Neural crest cell (in vitro differentiated cells): ENCODE measurements at regions not wholly inside any gene's neighbourhood (a gene's known extent, or its start where the extent isn't known, plus 50 kb on each side); places are given as distances from the start of the nearest gene placed in this dataset.

ENCODE experiments used
- DNase-seq: peaks from one replicate; pipeline ENCODE4 v3.0.0; 2021; ENCODE audit warnings: low read depth, mixed read lengths, low spot score
- H3K27ac Mint-ChIP-seq: one replicate; pipeline ENCODE4 v1.8.0; 2021; ENCODE audit warnings: mild to moderate bottlenecking, mixed read lengths; ENCODE audit not compliant: unreplicated experiment
- H3K27me3 Mint-ChIP-seq: 2 replicates; pipeline ENCODE4 v1.8.0; 2021; ENCODE audit warnings: low read depth, mild to moderate bottlenecking, mixed read lengths
- H3K36me3 Mint-ChIP-seq: 2 replicates; pipeline ENCODE4 v1.8.0; 2021; ENCODE audit warnings: low read depth, mild to moderate bottlenecking, mixed read lengths
- H3K4me1 Mint-ChIP-seq: 2 replicates; pipeline ENCODE4 v1.8.0; 2021; ENCODE audit warnings: mixed read lengths
- H3K4me3 Mint-ChIP-seq: one replicate; pipeline ENCODE4 v1.8.0; 2021; ENCODE audit warnings: mild to moderate bottlenecking, mixed read lengths
- H3K9me3 Mint-ChIP-seq: 2 replicates; pipeline ENCODE4 v1.8.0; 2021; ENCODE audit warnings: mixed read lengths
- TF ChIP-seq, protein P1 (sequence below): fragments of 200-600 bp; sonication (generic); conservative IDR thresholded peaks from 2 replicates; pipeline ENCODE4 v1.5.0; 2021; ENCODE audit warnings: antibody characterized with exemption, mild to moderate bottlenecking

DNA sequence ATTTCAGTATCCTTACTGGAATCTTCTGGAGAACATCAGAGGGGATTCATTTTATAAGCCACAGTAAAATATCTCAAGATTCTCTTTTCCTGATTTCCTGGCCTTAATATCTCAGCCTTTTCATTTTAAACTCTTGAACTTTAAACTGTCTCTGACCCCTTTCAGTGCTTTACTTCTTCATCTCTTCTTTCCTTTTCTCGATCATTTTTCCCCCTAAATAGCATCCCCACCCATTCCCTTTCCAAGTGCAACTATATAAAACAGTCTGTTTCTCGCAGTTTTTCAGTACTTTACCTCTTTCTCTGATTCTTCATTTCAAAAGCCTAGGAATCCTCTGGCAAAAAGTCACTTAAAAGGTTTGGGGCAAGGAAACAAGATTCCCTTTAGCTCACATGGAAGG lies 80.5 kb downstream of the PALM2AKAP2 start:
- Mint-ChIP-seq H3K9me3 (peaks cover 3% of the 10 kb centered on the region), H3K27me3 (no peaks in the 10 kb centered on the region), H3K4me1 (peaks cover 18% of the 10 kb centered on the region), H3K27ac (no peak overlapping the region), H3K4me3 (no peak overlapping the region), H3K36me3 (no peaks in the 10 kb centered on the region)
- no peak for DNase-seq
- TF ChIP-seq, protein P1, sequence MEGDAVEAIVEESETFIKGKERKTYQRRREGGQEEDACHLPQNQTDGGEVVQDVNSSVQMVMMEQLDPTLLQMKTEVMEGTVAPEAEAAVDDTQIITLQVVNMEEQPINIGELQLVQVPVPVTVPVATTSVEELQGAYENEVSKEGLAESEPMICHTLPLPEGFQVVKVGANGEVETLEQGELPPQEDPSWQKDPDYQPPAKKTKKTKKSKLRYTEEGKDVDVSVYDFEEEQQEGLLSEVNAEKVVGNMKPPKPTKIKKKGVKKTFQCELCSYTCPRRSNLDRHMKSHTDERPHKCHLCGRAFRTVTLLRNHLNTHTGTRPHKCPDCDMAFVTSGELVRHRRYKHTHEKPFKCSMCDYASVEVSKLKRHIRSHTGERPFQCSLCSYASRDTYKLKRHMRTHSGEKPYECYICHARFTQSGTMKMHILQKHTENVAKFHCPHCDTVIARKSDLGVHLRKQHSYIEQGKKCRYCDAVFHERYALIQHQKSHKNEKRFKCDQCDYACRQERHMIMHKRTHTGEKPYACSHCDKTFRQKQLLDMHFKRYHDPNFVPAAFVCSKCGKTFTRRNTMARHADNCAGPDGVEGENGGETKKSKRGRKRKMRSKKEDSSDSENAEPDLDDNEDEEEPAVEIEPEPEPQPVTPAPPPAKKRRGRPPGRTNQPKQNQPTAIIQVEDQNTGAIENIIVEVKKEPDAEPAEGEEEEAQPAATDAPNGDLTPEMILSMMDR: no peak

DNA sequence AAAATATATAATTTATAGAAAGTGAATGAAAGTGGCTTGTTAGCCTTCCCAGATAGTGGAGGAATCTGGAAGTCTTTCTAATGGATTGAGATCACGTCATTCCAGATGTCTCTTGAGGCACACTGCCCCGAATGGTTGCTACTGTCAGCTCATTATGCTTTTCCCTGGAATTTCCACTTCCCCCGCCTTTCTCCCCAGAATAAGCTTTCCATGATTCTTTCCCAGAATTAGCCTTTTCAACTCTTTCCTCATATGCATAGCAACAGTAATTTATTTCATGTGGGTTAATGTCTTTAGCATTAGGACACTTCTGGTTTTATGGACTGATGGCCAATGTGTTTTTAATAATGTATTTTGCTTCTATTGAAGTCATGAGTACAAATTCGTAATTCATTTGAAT lies 81.5 kb downstream of the PALM2AKAP2 start:
- Mint-ChIP-seq H3K9me3 (peaks cover 3% of the 10 kb centered on the region), H3K27me3 (no peaks in the 10 kb centered on the region), H3K36me3 (no peaks in the 10 kb centered on the region), H3K4me3 (no peak overlapping the region), H3K27ac (no peak overlapping the region), H3K4me1 (peaks cover 12% of the 10 kb centered on the region)
- TF ChIP-seq, protein P1: no peak
- DNase-seq: no peak

DNA sequence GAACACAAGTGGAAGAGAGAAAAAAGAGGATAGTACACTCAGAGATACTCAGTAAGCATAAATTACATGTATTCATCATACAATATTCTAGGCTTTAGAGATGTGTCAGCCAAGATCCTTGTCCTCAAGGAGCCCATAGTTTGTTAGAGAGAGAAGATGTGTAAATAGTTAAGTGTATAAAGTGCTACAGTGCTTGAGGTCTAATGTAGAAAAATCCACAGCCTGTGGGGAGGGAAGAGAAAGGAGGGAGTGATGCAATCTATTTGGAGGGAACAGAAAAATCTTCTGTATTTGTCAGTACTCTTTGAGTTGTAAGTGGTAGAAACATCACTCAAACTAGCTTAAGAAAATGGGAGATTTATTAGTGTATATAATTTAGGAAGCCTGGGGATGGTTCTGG lies 81.9 kb downstream of the PALM2AKAP2 start:
- Mint-ChIP-seq H3K9me3 (peaks cover under 1% of the 10 kb centered on the region), H3K27ac (no peak overlapping the region), H3K36me3 (no peaks in the 10 kb centered on the region), H3K27me3 (no peaks in the 10 kb centered on the region), H3K4me3 (no peak overlapping the region), H3K4me1 (peaks cover 8% of the 10 kb centered on the region)
- TF ChIP-seq, protein P1: no peak
- DNase-seq: no peak

DNA sequence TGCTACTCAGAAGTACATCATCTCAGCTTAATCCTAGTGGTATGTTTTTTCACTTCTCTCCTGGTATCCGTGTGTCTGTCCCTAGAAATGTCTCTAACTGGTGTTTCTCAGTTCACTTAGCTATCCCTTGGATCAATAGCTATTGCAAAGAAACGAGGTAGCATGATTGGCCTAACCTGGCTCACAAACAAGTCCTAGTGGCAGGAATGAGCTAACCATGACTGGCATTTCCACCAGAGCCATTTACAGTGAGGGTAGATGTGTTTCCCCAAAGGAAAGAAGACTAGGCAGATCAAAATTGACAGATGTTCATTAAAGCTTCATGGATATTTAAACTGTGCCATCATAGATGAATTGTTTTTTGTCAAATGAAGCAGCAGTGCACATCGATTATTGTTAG lies 82.5 kb downstream of the PALM2AKAP2 start:
- H3K27me3 Mint-ChIP-seq: no peaks in the 10 kb centered on the region
- H3K4me3 Mint-ChIP-seq: no peak overlapping the region
- no peaks in the 10 kb centered on the region for H3K36me3 Mint-ChIP-seq
- peaks cover 8% of the 10 kb centered on the region for H3K4me1 Mint-ChIP-seq
- TF ChIP-seq, protein P1: no peak
- DNase-seq: no peak
- H3K9me3 Mint-ChIP-seq: no peaks in the 10 kb centered on the region
- no peak overlapping the region for H3K27ac Mint-ChIP-seq

DNA sequence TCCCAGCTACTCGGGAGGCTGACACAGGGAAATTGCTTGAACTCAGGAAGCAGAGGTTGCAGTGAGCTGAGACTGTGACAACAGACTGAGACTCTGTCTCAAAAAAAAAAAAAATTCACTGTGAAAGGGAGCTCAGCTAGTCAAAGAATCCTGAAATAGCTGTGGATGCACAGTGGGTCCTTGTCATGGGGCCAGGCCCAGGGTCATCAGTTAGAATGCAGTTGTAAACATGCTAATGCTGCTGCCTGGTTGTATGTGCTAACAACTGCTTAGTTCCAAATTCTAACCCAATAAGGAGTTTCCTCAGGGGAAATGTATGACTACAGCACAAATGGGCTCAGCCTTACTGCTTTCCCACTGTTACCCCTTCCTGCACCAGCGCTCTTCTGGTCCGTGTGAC lies 84.0 kb downstream of the PALM2AKAP2 start:
- DNase-seq: no peak
- H3K9me3 Mint-ChIP-seq: no peaks in the 10 kb centered on the region
- H3K27ac Mint-ChIP-seq: no peak overlapping the region
- H3K36me3 Mint-ChIP-seq: no peaks in the 10 kb centered on the region
- no peaks in the 10 kb centered on the region for H3K27me3 Mint-ChIP-seq
- TF ChIP-seq, protein P1: no peak
- H3K4me3 Mint-ChIP-seq: no peak overlapping the region
- H3K4me1 Mint-ChIP-seq: peaks cover 21% of the 10 kb centered on the region

DNA sequence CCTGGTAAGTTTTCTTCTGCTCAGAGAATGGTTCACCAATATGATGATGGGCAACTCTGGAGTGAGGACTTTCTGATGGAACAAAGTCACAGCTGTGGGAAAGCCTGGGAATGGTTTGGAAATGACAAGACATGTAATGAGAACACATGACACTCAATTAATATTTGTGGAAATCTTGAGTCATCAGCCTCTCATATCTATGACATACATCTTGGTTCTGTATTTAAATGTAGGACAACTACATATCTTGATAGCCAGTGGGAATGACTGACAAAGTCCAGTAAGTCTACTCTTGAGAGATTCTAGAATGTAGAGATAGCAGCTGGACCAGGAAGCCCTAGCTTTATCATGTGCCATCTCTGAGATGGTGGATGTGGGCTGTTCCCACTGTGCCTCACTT lies 85.5 kb downstream of the PALM2AKAP2 start:
- DNase-seq: no peak
- TF ChIP-seq, protein P1: no peak
- H3K9me3 Mint-ChIP-seq: no peaks in the 10 kb centered on the region
- no peak overlapping the region for H3K4me3 Mint-ChIP-seq
- no peaks in the 10 kb centered on the region for H3K27me3 Mint-ChIP-seq
- no peaks in the 10 kb centered on the region for H3K36me3 Mint-ChIP-seq
- no peak overlapping the region for H3K27ac Mint-ChIP-seq
- peaks cover 21% of the 10 kb centered on the region for H3K4me1 Mint-ChIP-seq
